SU-DHL-6 (cell line): ENCODE measurements at regions not wholly inside any gene's neighbourhood (a gene's known extent, or its start where the extent isn't known, plus 50 kb on each side); places are given as distances from the start of the nearest gene placed in this dataset.

ENCODE experiments used
- EZH2phosphoT487 ChIP-seq: fragments of 200-600 bp; sonication (generic), shearing (Covaris generic); conservative IDR thresholded peaks from 2 replicates; pipeline ENCODE4 v1.6.1; 2018; ENCODE audit warnings: mild to moderate bottlenecking, antibody characterized with exemption, low read length, moderate library complexity, mixed read lengths
- TF ChIP-seq, protein P1 (sequence below): fragments of 200-600 bp; sonication (generic); IDR thresholded peaks from one replicate; pipeline ENCODE4 v1.5.1; 2017; ENCODE audit warnings: antibody characterized with exemption, mild to moderate bottlenecking, low read length, moderate library complexity; ENCODE audit not compliant: insufficient read depth, poor library complexity, severe bottlenecking

DNA sequence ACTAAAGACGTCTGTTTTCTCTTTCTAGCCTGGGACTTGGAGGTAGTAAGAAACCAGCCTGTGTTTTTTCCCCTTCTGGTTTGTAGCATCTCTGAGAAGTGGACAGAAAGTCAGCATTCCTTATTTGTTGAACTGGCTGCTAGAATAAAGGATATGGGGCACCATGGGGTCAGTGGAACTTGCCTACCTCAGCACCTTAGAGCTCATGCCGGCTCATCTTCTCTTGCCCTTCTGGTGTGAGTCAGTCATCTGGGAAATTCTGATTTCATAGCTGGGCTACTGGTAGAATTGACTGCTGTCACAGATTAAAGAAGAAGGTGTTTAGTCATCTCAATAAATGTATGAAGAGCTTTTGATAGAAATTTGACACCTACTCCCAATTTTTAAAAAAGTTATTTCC, 202.7 kb upstream of the TOPAZ1 start:
- TF ChIP-seq, protein P1, sequence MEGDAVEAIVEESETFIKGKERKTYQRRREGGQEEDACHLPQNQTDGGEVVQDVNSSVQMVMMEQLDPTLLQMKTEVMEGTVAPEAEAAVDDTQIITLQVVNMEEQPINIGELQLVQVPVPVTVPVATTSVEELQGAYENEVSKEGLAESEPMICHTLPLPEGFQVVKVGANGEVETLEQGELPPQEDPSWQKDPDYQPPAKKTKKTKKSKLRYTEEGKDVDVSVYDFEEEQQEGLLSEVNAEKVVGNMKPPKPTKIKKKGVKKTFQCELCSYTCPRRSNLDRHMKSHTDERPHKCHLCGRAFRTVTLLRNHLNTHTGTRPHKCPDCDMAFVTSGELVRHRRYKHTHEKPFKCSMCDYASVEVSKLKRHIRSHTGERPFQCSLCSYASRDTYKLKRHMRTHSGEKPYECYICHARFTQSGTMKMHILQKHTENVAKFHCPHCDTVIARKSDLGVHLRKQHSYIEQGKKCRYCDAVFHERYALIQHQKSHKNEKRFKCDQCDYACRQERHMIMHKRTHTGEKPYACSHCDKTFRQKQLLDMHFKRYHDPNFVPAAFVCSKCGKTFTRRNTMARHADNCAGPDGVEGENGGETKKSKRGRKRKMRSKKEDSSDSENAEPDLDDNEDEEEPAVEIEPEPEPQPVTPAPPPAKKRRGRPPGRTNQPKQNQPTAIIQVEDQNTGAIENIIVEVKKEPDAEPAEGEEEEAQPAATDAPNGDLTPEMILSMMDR = no peak
- no peak for TF ChIP-seq EZH2phosphoT487
